Activated naive CD4-positive, alpha-beta T cell treated with anti-CD3 and anti-CD28 coated beads, Interleukin-2, amount 50 U/mL, for 24 hours (primary cell): ENCODE measurements at regions not wholly inside any gene's neighbourhood (a gene's known extent, or its start where the extent isn't known, plus 50 kb on each side); places are given as distances from the start of the nearest gene placed in this dataset.
"Not testable (repeated sequence)": the region's sequence is repeated elsewhere in the genome, so short reads cannot be mapped to it uniquely, and the experiment has no call there.

ENCODE experiments used
- H3K27ac Mint-ChIP-seq: one replicate; pipeline ENCODE4 v1.8.0; 2021; ENCODE audit warnings: mild to moderate bottlenecking, mixed read lengths
- H3K27me3 Mint-ChIP-seq: one replicate; pipeline ENCODE4 v1.8.0; 2021; ENCODE audit warnings: mixed read lengths
- H3K36me3 Mint-ChIP-seq: one replicate; pipeline ENCODE4 v1.8.0; 2021; ENCODE audit warnings: mixed read lengths
- H3K4me1 Mint-ChIP-seq: one replicate; pipeline ENCODE4 v1.8.0; 2021; ENCODE audit warnings: mixed read lengths
- H3K4me3 Mint-ChIP-seq: one replicate; pipeline ENCODE4 v1.8.0; 2021; ENCODE audit warnings: mild to moderate bottlenecking, mixed read lengths
- H3K9me3 Mint-ChIP-seq: one replicate; pipeline ENCODE4 v1.8.0; 2021; ENCODE audit warnings: mixed read lengths

- peaks cover 31% of the 10 kb centered on the region for H3K36me3 Mint-ChIP-seq
- not testable (repeated sequence) for H3K4me1 Mint-ChIP-seq, H3K27ac Mint-ChIP-seq, H3K27me3 Mint-ChIP-seq, H3K4me3 Mint-ChIP-seq
- H3K9me3 Mint-ChIP-seq = peaks cover 62% of the 10 kb centered on the region
Measured at GRCh38 chrY:10958122-10958521, 1430.4 kb downstream of the TSPY10 start.

- Mint-ChIP-seq H3K27me3 (no peaks in the 10 kb centered on the region), H3K27ac (no peak overlapping the region), H3K4me1 (no peaks in the 10 kb centered on the region), H3K9me3 (peaks cover 34% of the 10 kb centered on the region), H3K4me3 (no peak overlapping the region), H3K36me3 (peaks cover 34% of the 10 kb centered on the region)
Measured at GRCh38 chrY:10973422-10973821, 1445.7 kb downstream of the TSPY10 start.

- Mint-ChIP-seq H3K4me1 (no peaks in the 10 kb centered on the region), H3K36me3 (peaks cover 34% of the 10 kb centered on the region), H3K9me3 (peaks cover 50% of the 10 kb centered on the region), H3K27me3 (no peaks in the 10 kb centered on the region), H3K27ac (no peak overlapping the region), H3K4me3 (no peak overlapping the region)
Measured at GRCh38 chrY:10986655-10987054, 1459.0 kb downstream of the TSPY10 start.

- peaks cover 34% of the 10 kb centered on the region for H3K36me3 Mint-ChIP-seq
- peaks cover 51% of the 10 kb centered on the region for H3K9me3 Mint-ChIP-seq
- no peak overlapping the region for H3K27ac Mint-ChIP-seq
- no peaks in the 10 kb centered on the region for H3K27me3 Mint-ChIP-seq
- H3K4me1 Mint-ChIP-seq = no peaks in the 10 kb centered on the region
- no peak overlapping the region for H3K4me3 Mint-ChIP-seq
Measured at GRCh38 chrY:10987626-10988025, 1459.9 kb downstream of the TSPY10 start.

- Mint-ChIP-seq H3K27me3 (no peaks in the 10 kb centered on the region), H3K27ac (no peak overlapping the region), H3K36me3 (peaks cover 19% of the 10 kb centered on the region), H3K4me3 (no peak overlapping the region), H3K9me3 (peaks cover 34% of the 10 kb centered on the region), H3K4me1 (no peaks in the 10 kb centered on the region)
Measured at GRCh38 chrY:10993955-10994354, 1466.3 kb downstream of the TSPY10 start.

GRCh38 chrY:10999715-11000114 is 1472.0 kb downstream of the TSPY10 start:
- Mint-ChIP-seq H3K36me3 (peaks cover 17% of the 10 kb centered on the region), H3K9me3 (peaks cover 19% of the 10 kb centered on the region)
- H3K4me3 Mint-ChIP-seq, H3K27me3 Mint-ChIP-seq, H3K27ac Mint-ChIP-seq, H3K4me1 Mint-ChIP-seq: not testable (repeated sequence)

- H3K27ac Mint-ChIP-seq, H3K27me3 Mint-ChIP-seq, H3K4me1 Mint-ChIP-seq, H3K4me3 Mint-ChIP-seq: not testable (repeated sequence)
- H3K9me3 Mint-ChIP-seq = peaks cover 57% of the 10 kb centered on the region
- H3K36me3 Mint-ChIP-seq = peaks cover 30% of the 10 kb centered on the region
Measured at GRCh38 chrY:11014229-11014628, 1486.5 kb downstream of the TSPY10 start.

- Mint-ChIP-seq H3K27ac (no peak overlapping the region), H3K4me1 (no peaks in the 10 kb centered on the region), H3K4me3 (no peak overlapping the region), H3K27me3 (no peaks in the 10 kb centered on the region), H3K36me3 (peaks cover 32% of the 10 kb centered on the region), H3K9me3 (peaks cover 76% of the 10 kb centered on the region)
Measured at GRCh38 chrY:11022734-11023133, 1495.1 kb downstream of the TSPY10 start.

GRCh38 chrY:11044234-11044883 is 1516.7 kb downstream of the TSPY10 start:
- H3K27me3 Mint-ChIP-seq = no peaks in the 10 kb centered on the region
- no peak overlapping the region for H3K4me3 Mint-ChIP-seq
- peaks cover 13% of the 10 kb centered on the region for H3K9me3 Mint-ChIP-seq
- H3K36me3 Mint-ChIP-seq = no peaks in the 10 kb centered on the region
- no peaks in the 10 kb centered on the region for H3K4me1 Mint-ChIP-seq
- no peak overlapping the region for H3K27ac Mint-ChIP-seq

- Mint-ChIP-seq H3K27me3 (no peaks in the 10 kb centered on the region), H3K9me3 (no peaks in the 10 kb centered on the region), H3K4me3 (no peak overlapping the region), H3K4me1 (no peaks in the 10 kb centered on the region), H3K27ac (no peak overlapping the region), H3K36me3 (no peaks in the 10 kb centered on the region)
Measured at GRCh38 chrY:11063486-11063885, 1535.8 kb downstream of the TSPY10 start.

GRCh38 chrY:11063960-11064359 is 1536.3 kb downstream of the TSPY10 start:
- H3K27ac Mint-ChIP-seq = no peak overlapping the region
- H3K4me1 Mint-ChIP-seq = no peaks in the 10 kb centered on the region
- no peaks in the 10 kb centered on the region for H3K27me3 Mint-ChIP-seq
- H3K9me3 Mint-ChIP-seq = no peaks in the 10 kb centered on the region
- no peaks in the 10 kb centered on the region for H3K36me3 Mint-ChIP-seq
- no peak overlapping the region for H3K4me3 Mint-ChIP-seq

- no peaks in the 10 kb centered on the region for H3K27me3 Mint-ChIP-seq
- no peaks in the 10 kb centered on the region for H3K9me3 Mint-ChIP-seq
- no peaks in the 10 kb centered on the region for H3K36me3 Mint-ChIP-seq
- no peaks in the 10 kb centered on the region for H3K4me1 Mint-ChIP-seq
- no peak overlapping the region for H3K4me3 Mint-ChIP-seq
- no peak overlapping the region for H3K27ac Mint-ChIP-seq
Measured at GRCh38 chrY:11064376-11064775, 1536.7 kb downstream of the TSPY10 start.

- Mint-ChIP-seq H3K4me1 (no peaks in the 10 kb centered on the region), H3K36me3 (no peaks in the 10 kb centered on the region), H3K27ac (no peak overlapping the region), H3K27me3 (no peaks in the 10 kb centered on the region), H3K4me3 (no peak overlapping the region), H3K9me3 (no peaks in the 10 kb centered on the region)
Measured at GRCh38 chrY:11069271-11069670, 1541.6 kb downstream of the TSPY10 start.

GRCh38 chrY:11070250-11071113 is 1542.8 kb downstream of the TSPY10 start:
- Mint-ChIP-seq H3K27me3 (no peaks in the 10 kb centered on the region), H3K27ac (no peak overlapping the region), H3K9me3 (no peaks in the 10 kb centered on the region), H3K4me3 (no peak overlapping the region), H3K36me3 (no peaks in the 10 kb centered on the region), H3K4me1 (no peaks in the 10 kb centered on the region)

- H3K9me3 Mint-ChIP-seq, H3K4me1 Mint-ChIP-seq, H3K27ac Mint-ChIP-seq, H3K36me3 Mint-ChIP-seq, H3K27me3 Mint-ChIP-seq, H3K4me3 Mint-ChIP-seq: not testable (repeated sequence)
Measured at GRCh38 chrY:11085801-11086200, 1558.1 kb downstream of the TSPY10 start.

- H3K4me3 Mint-ChIP-seq, H3K9me3 Mint-ChIP-seq, H3K27me3 Mint-ChIP-seq, H3K4me1 Mint-ChIP-seq, H3K27ac Mint-ChIP-seq, H3K36me3 Mint-ChIP-seq: not testable (repeated sequence)
Measured at GRCh38 chrY:11097498-11097897, 1569.8 kb downstream of the TSPY10 start.
